GM21528 (cell line): ENCODE measurements at regions not wholly inside any gene's neighbourhood (a gene's known extent, or its start where the extent isn't known, plus 50 kb on each side); places are given as distances from the start of the nearest gene placed in this dataset.

Experiments used
- ATAC-seq: cut with Tn5 transposase; IDR thresholded peaks from one replicate; pipeline ENCODE4 v1.9.1; 2021; ENCODE audit warnings: mild to moderate bottlenecking, moderate library complexity; ENCODE audit not compliant: unreplicated experiment, low FRiP score

GRCh38 chr5:166013415-166013814, 2278.0 kb upstream of the WWC1 start:
- no peak for ATAC-seq

GRCh38 chr5:166014256-166014655, 2277.2 kb upstream of the WWC1 start:
- no peak for ATAC-seq

DNA sequence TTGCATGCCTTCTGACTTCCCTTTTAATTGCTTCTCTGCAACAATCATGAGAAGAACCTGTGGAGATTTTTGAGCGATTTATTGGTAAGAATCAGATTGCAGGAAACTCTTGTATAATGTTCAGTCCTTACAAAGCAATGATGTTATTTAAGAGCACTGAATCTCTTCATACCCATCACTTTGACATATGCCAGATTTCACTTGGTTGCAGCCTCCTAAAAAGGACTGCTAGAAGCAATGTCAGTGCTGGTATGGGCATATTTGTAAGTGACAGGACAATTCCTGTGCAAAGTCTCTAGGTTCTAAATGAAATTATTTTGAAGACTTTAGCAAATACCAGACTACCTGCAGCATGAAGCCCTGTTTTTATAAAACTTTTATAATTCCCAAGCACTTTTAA, 2272.7 kb upstream of the WWC1 start:
- ATAC-seq = no peak

GRCh38 chr5:166022065-166022464, 2269.4 kb upstream of the WWC1 start:
- ATAC-seq = no peak

DNA sequence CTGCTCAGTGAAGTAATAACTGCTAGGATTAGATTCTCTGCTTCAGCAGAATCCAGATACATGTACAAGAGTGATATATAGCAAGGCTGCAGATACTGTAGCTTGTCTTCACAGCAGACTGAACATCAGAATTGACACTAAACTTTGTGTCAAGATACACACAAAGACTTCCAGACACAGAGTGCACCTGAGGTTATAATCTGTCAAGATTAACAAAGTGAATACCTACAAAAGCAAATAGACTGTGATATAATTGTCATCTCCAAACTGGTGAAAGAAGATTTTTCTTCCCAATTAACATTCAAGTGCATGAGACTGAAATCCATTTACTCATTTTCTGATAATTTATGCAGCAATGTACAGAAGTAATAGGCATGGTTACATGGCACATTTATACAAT, 2266.5 kb upstream of the WWC1 start:
- no peak for ATAC-seq

DNA sequence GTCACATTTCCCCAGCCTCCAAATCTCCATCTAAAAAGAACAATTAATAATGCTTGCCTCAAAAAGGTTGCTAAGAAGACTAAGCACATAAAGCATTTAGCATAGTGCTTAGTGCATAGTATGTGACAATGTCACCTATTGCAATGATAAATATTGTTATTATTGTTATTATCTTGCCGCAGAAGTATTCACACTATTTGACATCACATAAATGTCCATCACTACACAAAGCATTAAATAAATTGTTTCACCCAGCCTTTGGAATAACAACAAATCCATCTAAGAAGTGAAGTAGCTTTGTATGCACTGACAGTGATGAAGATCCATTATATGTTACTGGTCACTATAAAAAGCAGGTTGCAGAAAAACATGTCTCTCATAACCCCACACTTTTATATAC, 2263.9 kb upstream of the WWC1 start:
- ATAC-seq = no peak

- ATAC-seq = no peak
Measured at GRCh38 chr5:166031926-166032325, 2259.5 kb upstream of the WWC1 start.

DNA sequence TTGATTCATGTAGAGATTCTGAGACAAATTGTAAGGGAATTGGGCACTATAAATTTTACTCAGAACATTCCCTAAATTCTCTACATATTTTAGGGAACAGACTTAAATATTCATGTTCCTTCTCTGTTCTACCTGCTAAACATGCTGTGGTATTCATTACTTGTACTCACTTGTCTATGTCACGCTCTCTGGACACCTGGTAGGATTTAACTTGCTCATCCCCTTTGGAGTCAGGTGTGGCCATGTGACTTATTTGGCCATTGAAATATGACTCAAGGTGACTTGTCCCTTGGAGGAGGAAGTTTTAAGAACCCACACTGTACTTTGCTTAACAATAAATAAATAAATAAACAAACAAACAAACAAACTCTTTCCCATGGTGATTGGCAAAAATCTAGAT, 2258.8 kb upstream of the WWC1 start:
- ATAC-seq = no peak

GRCh38 chr5:166045961-166046360, 2245.5 kb upstream of the WWC1 start:
- ATAC-seq = no peak

DNA sequence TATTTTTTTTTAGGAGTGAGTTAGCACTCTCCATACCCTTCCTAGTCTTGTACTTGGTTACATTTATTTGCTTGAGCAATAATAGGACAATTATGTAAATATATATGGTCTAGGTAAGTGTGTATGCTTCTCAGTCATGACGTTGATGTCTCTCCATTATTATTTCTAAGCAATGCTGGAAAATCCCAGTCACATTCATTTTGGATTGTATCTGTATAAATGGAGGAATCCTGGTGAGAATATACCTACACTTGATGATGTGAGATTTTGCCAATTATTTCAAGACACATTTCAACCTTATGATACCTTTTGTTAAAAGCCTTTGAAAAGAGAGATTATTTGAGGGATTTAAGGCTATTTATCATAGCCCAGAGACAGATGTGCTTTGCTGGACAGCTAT, 2244.5 kb upstream of the WWC1 start:
- ATAC-seq = no peak

DNA sequence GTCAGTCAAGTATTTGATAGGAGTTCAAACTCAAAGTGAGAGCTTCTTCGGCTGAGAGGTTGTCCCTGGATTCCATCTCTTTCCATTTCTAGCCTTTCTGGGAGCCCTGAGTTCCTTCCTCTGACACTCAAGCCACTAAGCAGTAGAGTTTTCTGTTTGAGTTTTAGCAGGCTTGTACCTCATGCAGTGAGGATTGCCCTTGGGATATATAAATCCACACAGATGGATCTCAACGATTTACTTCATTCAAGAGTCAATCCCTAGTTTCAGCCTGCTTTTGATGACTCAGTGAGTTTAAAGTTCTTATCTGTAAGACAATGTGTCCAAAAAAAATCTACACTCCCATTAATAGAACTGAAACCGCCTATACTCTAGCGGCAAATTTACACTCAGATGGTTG, 2240.9 kb upstream of the WWC1 start:
- ATAC-seq = no peak

DNA sequence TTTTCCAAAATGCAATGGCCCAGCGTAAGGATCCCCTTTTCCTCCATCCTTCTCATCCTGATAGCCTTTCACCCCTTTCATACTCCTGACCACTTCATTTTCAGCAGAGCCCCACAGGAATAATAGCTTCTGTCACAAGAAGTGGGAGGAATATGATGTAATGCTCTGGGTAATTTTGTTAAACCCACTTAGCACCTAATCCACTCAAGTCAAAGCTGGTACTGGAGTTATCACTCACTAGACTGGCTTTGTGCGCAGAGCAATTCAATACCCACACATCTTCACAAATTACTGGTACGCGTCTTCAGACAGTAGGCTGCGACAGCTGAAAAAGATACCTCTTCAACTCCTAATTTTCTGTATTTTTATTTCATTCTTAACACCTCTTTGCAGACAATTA, 2232.8 kb upstream of the WWC1 start:
- ATAC-seq = no peak

- ATAC-seq = no peak
Measured at GRCh38 chr5:166062094-166062493, 2229.4 kb upstream of the WWC1 start.

DNA sequence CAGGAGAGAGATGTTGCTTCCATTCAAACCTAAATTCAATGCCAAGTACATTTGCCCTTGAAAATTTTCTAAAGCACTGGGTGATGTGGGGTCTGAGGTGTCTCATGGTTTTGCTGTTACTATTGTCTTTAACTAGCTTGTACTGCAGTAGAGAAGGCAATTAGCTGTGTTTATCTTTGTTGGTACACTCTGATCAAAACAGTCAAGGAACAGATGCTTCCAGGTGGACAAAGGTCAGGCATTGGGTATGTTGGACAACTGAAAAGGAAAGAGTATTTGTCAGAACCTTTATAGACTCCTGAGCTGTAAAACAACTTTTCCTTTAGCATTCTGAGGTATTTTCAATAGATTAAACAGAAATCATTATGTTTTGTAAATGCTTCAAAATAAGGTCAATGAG, 2228.7 kb upstream of the WWC1 start:
- no peak for ATAC-seq

GRCh38 chr5:166063261-166063660, 2228.2 kb upstream of the WWC1 start:
- ATAC-seq = no peak

- no peak for ATAC-seq
Measured at GRCh38 chr5:166068547-166069335, 2222.7 kb upstream of the WWC1 start.

DNA sequence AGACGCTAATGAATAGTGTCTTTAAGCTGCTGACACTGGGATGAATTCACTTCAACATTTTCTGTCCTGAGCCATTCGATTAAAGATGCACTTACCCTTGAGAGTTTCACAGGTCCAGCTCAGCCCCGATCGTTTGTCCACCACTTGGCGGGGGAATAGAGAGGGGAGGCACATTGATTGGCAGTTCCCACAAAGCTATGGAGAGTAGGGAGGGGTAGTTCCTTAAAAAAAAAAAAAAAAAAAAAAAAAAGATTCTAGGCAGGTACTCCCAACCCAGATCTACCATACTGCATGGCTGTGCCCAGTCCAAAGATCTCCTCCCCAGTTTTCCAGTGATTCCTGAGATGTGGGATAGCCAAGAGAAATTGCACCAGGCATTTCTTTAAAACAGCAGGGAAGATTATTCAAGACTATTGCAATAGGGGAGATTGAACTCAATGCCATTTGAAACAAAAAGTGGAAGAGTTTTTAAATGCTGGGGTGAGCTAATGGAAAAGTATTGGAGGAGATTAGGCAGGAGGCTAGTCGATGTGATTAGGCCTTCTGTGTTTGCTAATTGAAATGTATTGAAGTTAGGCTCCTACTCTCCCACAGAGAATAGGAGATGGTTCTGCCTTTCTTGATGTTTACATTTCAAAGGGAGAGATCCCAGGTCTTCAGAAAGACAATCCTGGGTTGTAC, 2217.4 kb upstream of the WWC1 start:
- ATAC-seq = no peak

GRCh38 chr5:166074582-166075481, 2216.6 kb upstream of the WWC1 start:
- no peak for ATAC-seq

DNA sequence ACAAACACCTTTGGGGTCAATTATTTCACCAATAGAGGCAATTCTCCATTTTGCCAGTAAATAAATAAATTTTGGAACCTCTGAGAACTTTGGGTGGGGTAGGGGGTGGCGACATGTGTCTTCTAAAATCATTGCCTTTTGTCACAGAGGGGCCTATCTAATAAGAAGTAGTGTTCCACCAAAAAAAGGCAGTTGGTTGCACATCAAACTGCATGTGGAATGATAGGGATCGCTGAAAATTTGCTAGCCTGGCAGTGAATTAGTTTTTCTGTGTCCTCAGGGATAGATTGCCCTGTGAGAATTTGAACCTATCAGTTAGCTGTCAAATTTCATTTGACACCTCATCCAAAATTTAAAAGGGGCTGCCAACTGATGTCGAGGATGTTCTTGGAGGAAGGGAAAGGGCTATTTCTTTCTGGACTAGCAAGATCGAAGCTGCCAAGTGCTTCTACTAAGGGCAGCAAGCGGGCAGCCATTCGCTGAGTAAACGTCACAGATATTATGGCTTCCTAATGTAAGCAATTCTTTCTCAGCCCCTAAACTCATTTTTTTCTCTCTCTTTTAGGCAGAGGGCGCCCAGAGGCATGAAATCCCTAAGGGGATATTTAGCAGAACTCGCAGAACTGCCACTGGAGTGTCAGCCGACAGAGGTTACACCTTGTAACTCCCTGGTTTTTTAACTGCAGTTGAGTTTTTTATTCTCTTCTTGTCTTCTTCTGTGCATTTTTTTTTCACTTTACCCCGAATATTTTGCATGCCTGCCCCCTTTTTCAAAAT, 2208.1 kb upstream of the WWC1 start:
- ATAC-seq = no peak

DNA sequence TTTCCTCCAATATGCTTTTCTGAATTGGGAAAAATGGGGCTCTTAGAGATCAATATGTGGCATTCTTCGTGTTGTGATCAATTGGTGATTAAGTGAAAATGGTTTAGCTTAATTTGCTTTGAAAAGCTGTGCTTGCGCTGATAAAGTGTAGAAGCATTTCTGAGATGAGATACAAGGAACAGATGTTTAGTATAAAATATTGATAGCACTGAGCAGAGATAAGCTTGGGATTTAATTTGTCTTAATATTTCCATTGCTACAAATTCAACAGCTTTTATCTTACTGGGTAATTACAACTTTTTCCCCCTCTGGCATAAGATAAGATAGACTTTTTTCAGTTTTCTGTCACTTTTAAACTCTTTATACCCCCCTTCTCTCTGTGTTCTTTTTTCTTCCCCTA, 2204.9 kb upstream of the WWC1 start:
- no peak for ATAC-seq
